ENCODE measurements at regions not wholly inside any gene's neighbourhood (a gene's known extent, or its start where the extent isn't known, plus 50 kb on each side); places are given as distances from the start of the nearest gene placed in this dataset.

- no peak for TF ChIP-seq ZNF274 (IDR thresholded peaks at IDR 0.05; ENCODE audit: low read depth, low read length)
- TF ChIP-seq JUND (IDR thresholded peaks at IDR 0.05), result no peak
- no peak for TF ChIP-seq YY1 (IDR thresholded peaks at IDR 0.05; ENCODE audit: extremely low read depth, insufficient replicate concordance, low read depth, low read length)
- TF ChIP-seq CTCF (IDR thresholded peaks at IDR 0.05 in 2 of 3, conservative IDR thresholded peaks at IDR 0.05 in 1 of 3; ENCODE audit: borderline replicate concordance in 1 of 3, insufficient read depth in 1 of 3, low read depth in 2 of 3, low read length in 2 of 3), result no peak
- TF ChIP-seq POLR2A (IDR thresholded peaks at IDR 0.05; ENCODE audit: borderline replicate concordance, extremely low read depth, insufficient read depth, insufficient read length), result no peak
- no peak for TF ChIP-seq SRF (IDR thresholded peaks at IDR 0.05; ENCODE audit: low read depth)
- no peak for TF ChIP-seq ATF3 (IDR thresholded peaks at IDR 0.05)
- no peak for TF ChIP-seq FOSL1 (IDR thresholded peaks at IDR 0.05; ENCODE audit: low read depth)
- no peak for TF ChIP-seq POLR2AphosphoS5 (IDR thresholded peaks at IDR 0.05; ENCODE audit: low read depth, low read length)
- no peak for TF ChIP-seq MAX (IDR thresholded peaks at IDR 0.05)
- no peak for TF ChIP-seq EZH2phosphoT487 (IDR thresholded peaks at IDR 0.05; ENCODE audit: borderline replicate concordance)
- no peak for TF ChIP-seq TCF7L2 (IDR thresholded peaks at IDR 0.05; ENCODE audit: borderline replicate concordance, extremely low read depth, insufficient read depth, insufficient read length)
- TF ChIP-seq REST (IDR thresholded peaks at IDR 0.05; ENCODE audit: low read depth), result no peak
- TF ChIP-seq ELF1 (IDR thresholded peaks at IDR 0.05; ENCODE audit: borderline replicate concordance, low read depth), result no peak
- TF ChIP-seq ZBTB33 (IDR thresholded peaks at IDR 0.05; ENCODE audit: extremely low read depth, insufficient replicate concordance, low read length), result no peak
- no peak for TF ChIP-seq SP1 (IDR thresholded peaks at IDR 0.05; ENCODE audit: low read depth)
- TF ChIP-seq CEBPB (IDR thresholded peaks at IDR 0.05; ENCODE audit: low read depth), result no peak
- TF ChIP-seq RAD21 (IDR thresholded peaks at IDR 0.05; ENCODE audit: low read depth), result no peak
- Histone ChIP-seq H3K27ac (ENCODE audit: low read depth, low read length) (no peak overlapping the region), H3K9ac (ENCODE audit: low read length) (no peak overlapping the region), H3K4me1 (ENCODE audit: control insufficient read depth in 1 of 2, insufficient read depth in 2 of 2, low read length in 2 of 2) (no peaks in the 10 kb centered on the region), H3K79me2 (ENCODE audit: insufficient read depth, low read length) (no peaks in the 10 kb centered on the region), H3K27me3 (ENCODE audit: insufficient read depth, low read length) (no peaks in the 10 kb centered on the region), H3K36me3 (ENCODE audit: control insufficient read depth in 1 of 2, insufficient read depth in 2 of 2, low read length in 2 of 2) (no peaks in the 10 kb centered on the region), H2AFZ (ENCODE audit: low read depth, low read length, poor library complexity, severe bottlenecking) (no peak overlapping the region), H3K9me3 (ENCODE audit: control insufficient read depth in 1 of 2, insufficient read depth in 1 of 2, low read depth in 1 of 2, low read length in 2 of 2) (peaks cover 0 to 19% of the 10 kb centered on the region in 2 experiments; a peak in 2 of 4 replicates), H3K4me2 (ENCODE audit: low read length) (no peak overlapping the region), H3K4me3 (replicated peaks in 1 of 2; ENCODE audit: low read depth in 1 of 2, low read length in 2 of 2) (no peak overlapping the region), H3K9me2 (ENCODE audit: insufficient read depth) (no peaks in the 10 kb centered on the region), H4K20me1 (ENCODE audit: insufficient read depth) (no peaks in the 10 kb centered on the region)
- CTCF ChIA-PET, result no interaction called here
- POLR2A ChIA-PET, result no interaction called here
- DNase-seq (ENCODE audit: low read depth, low spot score) (no peak), ATAC-seq (no peak)
- RAD21 ChIA-PET (ENCODE audit: low non-redundant PET in 1 of 2, low total read pairs in 2 of 2, uncharacterized antibody in 2 of 2, unreplicated experiment in 2 of 2), result no interaction called here
- intact Hi-C loops (cut with micrococcal nuclease), result no loop called here
- BruUV-seq (replicated peaks), result no TSS peak
Observed at GRCh38 chr9:1221298-1221697, 171.1 kb downstream of the DMRT2 start.

Measured in HCT116 (cell line).